ENCODE measurements at regions not wholly inside any gene's neighbourhood (a gene's known extent, or its start where the extent isn't known, plus 50 kb on each side); places are given as distances from the start of the nearest gene placed in this dataset.

- TF ChIP-seq CTCF (IDR thresholded peaks at IDR 0.05 in 8 of 11, conservative IDR thresholded peaks at IDR 0.05 in 3 of 11) (no peak), POLR2AphosphoS5 (IDR thresholded peaks at IDR 0.05) (no peak)
Measured at GRCh38 chr3:146382386-146382785, 87.0 kb downstream of the PLSCR2 start.
